ENCODE measurements at regions not wholly inside any gene's neighbourhood (a gene's known extent, or its start where the extent isn't known, plus 50 kb on each side); places are given as distances from the start of the nearest gene placed in this dataset.

DNA sequence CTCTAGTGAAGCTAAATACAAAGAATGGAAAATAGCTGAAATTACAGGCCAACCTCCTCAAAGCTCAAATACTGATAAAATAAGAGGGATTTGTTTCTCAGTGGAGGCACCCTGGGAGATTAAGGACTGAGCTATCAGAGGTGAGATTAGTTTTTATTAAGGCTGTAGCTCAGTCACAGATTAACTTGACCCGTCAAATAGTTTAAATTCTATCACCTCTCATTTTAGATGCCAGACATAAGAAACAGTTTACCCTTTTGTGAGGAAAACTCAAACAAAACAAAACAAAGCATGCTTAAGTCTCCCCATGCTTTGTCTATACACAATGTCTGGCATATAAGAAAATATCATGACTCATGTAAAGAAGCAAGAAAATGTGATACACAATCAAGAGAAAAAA lies 208.3 kb upstream of the PMFBP1 start:
- H3K4me3 ChIP-seq (ENCODE audit: low read length): no peak overlapping the region
- H3K36me3 ChIP-seq (ENCODE audit: low read depth, low read length): no peaks in the 10 kb centered on the region
- POLR2A ChIA-PET (ENCODE audit: unreplicated experiment): no interaction called here
- no peaks in the 10 kb centered on the region for H3K9me2 ChIP-seq (replicated peaks; ENCODE audit: low read length)
- H3K9me3 ChIP-seq (ENCODE audit: low read length): no peaks in the 10 kb centered on the region
- CTCF ChIA-PET: interaction anchor here (0.6 kb wide), 1 partner anchor 245 kb away, joined by 3 read pairs; no protein-coding TSS in a partner anchor
- no peak overlapping the region for H3K27ac ChIP-seq (ENCODE audit: low read length)
- no peak overlapping the region for H2AFZ ChIP-seq (ENCODE audit: low read length)
- no peak for ATAC-seq
- H3K4me1 ChIP-seq (ENCODE audit: insufficient read depth, low read length): no peaks in the 10 kb centered on the region
- intact Hi-C loops (cut with micrococcal nuclease): no loop called here
- no peaks in the 10 kb centered on the region for H3K79me2 ChIP-seq (ENCODE audit: low read length)
- H4K20me1 ChIP-seq (ENCODE audit: low read length): no peaks in the 10 kb centered on the region
- H3K4me2 ChIP-seq (ENCODE audit: low read length): no peak overlapping the region
- no peak overlapping the region for H3K9ac ChIP-seq (ENCODE audit: low read length)
- no peak for DNase-seq
- no peak for TF ChIP-seq EZH2phosphoT487 (IDR thresholded peaks at IDR 0.05; ENCODE audit: borderline replicate concordance, low read length)
- no peak for TF ChIP-seq EZH2 (IDR thresholded peaks at IDR 0.05; ENCODE audit: low read length, unreplicated experiment)
- TF ChIP-seq, protein P1, sequence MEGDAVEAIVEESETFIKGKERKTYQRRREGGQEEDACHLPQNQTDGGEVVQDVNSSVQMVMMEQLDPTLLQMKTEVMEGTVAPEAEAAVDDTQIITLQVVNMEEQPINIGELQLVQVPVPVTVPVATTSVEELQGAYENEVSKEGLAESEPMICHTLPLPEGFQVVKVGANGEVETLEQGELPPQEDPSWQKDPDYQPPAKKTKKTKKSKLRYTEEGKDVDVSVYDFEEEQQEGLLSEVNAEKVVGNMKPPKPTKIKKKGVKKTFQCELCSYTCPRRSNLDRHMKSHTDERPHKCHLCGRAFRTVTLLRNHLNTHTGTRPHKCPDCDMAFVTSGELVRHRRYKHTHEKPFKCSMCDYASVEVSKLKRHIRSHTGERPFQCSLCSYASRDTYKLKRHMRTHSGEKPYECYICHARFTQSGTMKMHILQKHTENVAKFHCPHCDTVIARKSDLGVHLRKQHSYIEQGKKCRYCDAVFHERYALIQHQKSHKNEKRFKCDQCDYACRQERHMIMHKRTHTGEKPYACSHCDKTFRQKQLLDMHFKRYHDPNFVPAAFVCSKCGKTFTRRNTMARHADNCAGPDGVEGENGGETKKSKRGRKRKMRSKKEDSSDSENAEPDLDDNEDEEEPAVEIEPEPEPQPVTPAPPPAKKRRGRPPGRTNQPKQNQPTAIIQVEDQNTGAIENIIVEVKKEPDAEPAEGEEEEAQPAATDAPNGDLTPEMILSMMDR (conservative IDR thresholded peaks at IDR 0.05; ENCODE audit: low read depth, low read length): no peak
- no peaks in the 10 kb centered on the region for H3F3A ChIP-seq (ENCODE audit: low read length, unreplicated experiment)
- no peaks in the 10 kb centered on the region for H3K27me3 ChIP-seq (ENCODE audit: low read length)
- no TSS peak for BruUV-seq (replicated peaks)

DNA sequence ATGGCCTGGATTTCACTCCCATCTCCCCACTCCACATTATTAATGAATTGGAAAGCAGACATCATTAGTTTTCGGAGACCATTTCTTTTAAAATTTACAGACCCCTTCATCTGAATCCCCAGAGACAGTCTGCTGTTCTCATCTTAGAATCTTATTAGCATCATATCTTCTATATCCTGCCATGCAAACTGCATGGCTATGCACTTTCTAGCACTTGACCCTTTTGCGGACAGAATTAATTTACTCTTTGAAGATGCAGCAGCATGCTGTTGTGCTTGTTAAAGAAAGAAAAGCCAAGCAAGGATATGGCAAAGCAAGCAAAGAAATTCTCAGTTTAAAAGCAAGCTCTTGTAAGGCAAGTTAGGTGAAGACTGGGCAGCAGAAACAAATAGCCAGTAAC lies 201.2 kb upstream of the PMFBP1 start:
- POLR2A ChIA-PET (ENCODE audit: unreplicated experiment): no interaction called here

More for the DNA sequence above, 201.2 kb upstream of the PMFBP1 start:
- BruUV-seq (replicated peaks): no TSS peak
- H3K4me2 ChIP-seq (ENCODE audit: low read length): no peak overlapping the region
- H3K4me1 ChIP-seq (ENCODE audit: insufficient read depth, low read length): no peaks in the 10 kb centered on the region
- no peak overlapping the region for H3K27ac ChIP-seq (ENCODE audit: low read length)
- H3K4me3 ChIP-seq (ENCODE audit: low read length): no peak overlapping the region
- H4K20me1 ChIP-seq (ENCODE audit: low read length): no peaks in the 10 kb centered on the region
- intact Hi-C loops (cut with micrococcal nuclease): no loop called here
- no peak overlapping the region for H3K9ac ChIP-seq (ENCODE audit: low read length)
- CTCF ChIA-PET: no interaction called here
- H3K79me2 ChIP-seq (ENCODE audit: low read length): no peaks in the 10 kb centered on the region
- H3K27me3 ChIP-seq (ENCODE audit: low read length): no peaks in the 10 kb centered on the region
- TF ChIP-seq EZH2 (IDR thresholded peaks at IDR 0.05; ENCODE audit: low read length, unreplicated experiment) (no peak), EZH2phosphoT487 (IDR thresholded peaks at IDR 0.05; ENCODE audit: borderline replicate concordance, low read length) (no peak)
- TF ChIP-seq, protein P1 (conservative IDR thresholded peaks at IDR 0.05; ENCODE audit: low read depth, low read length): no peak
- no peak overlapping the region for H2AFZ ChIP-seq (ENCODE audit: low read length)
- DNase-seq: no peak
- ATAC-seq: no peak
- H3K9me3 ChIP-seq (ENCODE audit: low read length): no peaks in the 10 kb centered on the region
- no peaks in the 10 kb centered on the region for H3F3A ChIP-seq (ENCODE audit: low read length, unreplicated experiment)
- H3K9me2 ChIP-seq (replicated peaks; ENCODE audit: low read length): no peaks in the 10 kb centered on the region
- H3K36me3 ChIP-seq (ENCODE audit: low read depth, low read length): no peaks in the 10 kb centered on the region
